T-helper 2 cell treated with Interferon-gamma antibody and Interleukin-4, amounts not matched to agents 5 μg/mL and 100 μg/mL, for 36 hours (primary cell): ENCODE measurements at regions not wholly inside any gene's neighbourhood (a gene's known extent, or its start where the extent isn't known, plus 50 kb on each side); places are given as distances from the start of the nearest gene placed in this dataset.
A peak's percentile ranks its signal among the peaks of the same experiment; 100 is the strongest.

Source experiments
- DNase-seq: peaks from one replicate; pipeline ENCODE4 v3.0.0; 2021; ENCODE audit warnings: low spot score
- H3K27ac Mint-ChIP-seq: one replicate; pipeline ENCODE4 v1.8.0; 2021; ENCODE audit warnings: mild to moderate bottlenecking, mixed read lengths
- H3K27me3 Mint-ChIP-seq: one replicate; pipeline ENCODE4 v1.8.0; 2021; ENCODE audit warnings: low read depth, mixed read lengths
- H3K36me3 Mint-ChIP-seq: one replicate; pipeline ENCODE4 v1.8.0; 2021; ENCODE audit warnings: low read depth, mixed read lengths
- H3K4me1 Mint-ChIP-seq: one replicate; pipeline ENCODE4 v1.8.0; 2021; ENCODE audit warnings: low read depth, mixed read lengths
- H3K4me3 Mint-ChIP-seq: one replicate; pipeline ENCODE4 v1.8.0; 2022; ENCODE audit warnings: mild to moderate bottlenecking, moderate library complexity, mixed read lengths
- H3K9me3 Mint-ChIP-seq: one replicate; pipeline ENCODE4 v1.8.0; 2021; ENCODE audit warnings: mixed read lengths

DNA sequence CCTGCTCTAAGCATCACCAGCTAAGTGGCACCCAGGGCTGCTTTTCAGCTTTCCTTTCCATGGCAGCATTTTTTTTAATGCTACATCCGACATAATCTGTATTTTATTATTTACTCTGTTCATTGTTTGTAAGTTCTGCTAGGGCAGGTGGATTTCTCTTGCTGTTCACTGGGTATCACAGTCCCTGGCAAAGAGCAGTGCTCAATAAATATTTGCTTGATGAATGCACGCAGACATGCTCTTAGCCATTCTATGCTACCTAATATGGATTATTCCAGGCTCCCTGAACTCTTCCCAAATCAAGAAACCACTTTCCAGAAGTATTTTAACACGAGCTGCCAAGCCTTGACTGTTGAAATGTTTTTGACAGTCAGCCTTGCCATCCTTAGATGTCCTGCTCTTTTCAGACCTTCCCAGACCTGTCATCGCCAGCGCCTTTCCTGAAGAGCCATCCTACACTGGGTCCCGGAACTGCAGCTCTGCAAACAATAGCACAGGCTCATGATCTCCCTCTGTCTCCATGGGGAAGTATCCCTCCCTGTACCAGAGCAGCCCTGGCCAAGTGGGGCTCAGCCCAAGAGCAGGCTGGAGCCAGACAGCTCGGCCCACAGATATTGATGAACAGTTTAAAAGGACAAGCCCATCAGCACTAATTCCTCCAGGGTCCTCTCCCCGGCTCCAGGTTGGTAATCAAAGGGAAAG, 136.5 kb upstream of the CDH4 start:
- H3K36me3 Mint-ChIP-seq = no peaks in the 10 kb centered on the region
- DNase-seq = no peak
- H3K4me1 Mint-ChIP-seq = peaks cover 1% of the 10 kb centered on the region
- no peak overlapping the region for H3K27ac Mint-ChIP-seq
- H3K9me3 Mint-ChIP-seq = no peaks in the 10 kb centered on the region
- no peak overlapping the region for H3K4me3 Mint-ChIP-seq
- no peaks in the 10 kb centered on the region for H3K27me3 Mint-ChIP-seq

DNA sequence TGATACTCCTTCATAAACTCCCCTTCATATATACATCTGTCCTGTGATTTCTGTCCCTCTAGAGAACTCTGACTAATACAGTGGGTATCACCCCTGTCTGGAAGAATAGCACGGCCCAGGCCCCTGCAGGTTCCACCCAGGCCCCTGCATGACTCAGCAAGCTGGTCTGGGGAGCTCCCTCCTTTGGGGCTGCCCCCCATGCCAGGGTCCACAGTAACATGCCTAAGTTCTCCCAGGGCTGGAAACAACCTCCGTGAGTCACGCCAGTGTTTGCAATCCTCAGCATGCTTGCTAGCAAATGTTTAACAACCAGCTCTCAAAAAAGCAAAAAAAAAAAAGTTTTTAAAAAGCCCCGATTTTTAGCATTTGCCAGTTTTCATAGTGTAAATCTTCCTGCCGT, 134.3 kb upstream of the CDH4 start:
- peaks cover 2% of the 10 kb centered on the region for H3K4me1 Mint-ChIP-seq
- H3K9me3 Mint-ChIP-seq = no peaks in the 10 kb centered on the region
- H3K36me3 Mint-ChIP-seq = no peaks in the 10 kb centered on the region
- H3K27me3 Mint-ChIP-seq = no peaks in the 10 kb centered on the region
- H3K4me3 Mint-ChIP-seq = no peak overlapping the region
- no peak overlapping the region for H3K27ac Mint-ChIP-seq
- no peak for DNase-seq

DNA sequence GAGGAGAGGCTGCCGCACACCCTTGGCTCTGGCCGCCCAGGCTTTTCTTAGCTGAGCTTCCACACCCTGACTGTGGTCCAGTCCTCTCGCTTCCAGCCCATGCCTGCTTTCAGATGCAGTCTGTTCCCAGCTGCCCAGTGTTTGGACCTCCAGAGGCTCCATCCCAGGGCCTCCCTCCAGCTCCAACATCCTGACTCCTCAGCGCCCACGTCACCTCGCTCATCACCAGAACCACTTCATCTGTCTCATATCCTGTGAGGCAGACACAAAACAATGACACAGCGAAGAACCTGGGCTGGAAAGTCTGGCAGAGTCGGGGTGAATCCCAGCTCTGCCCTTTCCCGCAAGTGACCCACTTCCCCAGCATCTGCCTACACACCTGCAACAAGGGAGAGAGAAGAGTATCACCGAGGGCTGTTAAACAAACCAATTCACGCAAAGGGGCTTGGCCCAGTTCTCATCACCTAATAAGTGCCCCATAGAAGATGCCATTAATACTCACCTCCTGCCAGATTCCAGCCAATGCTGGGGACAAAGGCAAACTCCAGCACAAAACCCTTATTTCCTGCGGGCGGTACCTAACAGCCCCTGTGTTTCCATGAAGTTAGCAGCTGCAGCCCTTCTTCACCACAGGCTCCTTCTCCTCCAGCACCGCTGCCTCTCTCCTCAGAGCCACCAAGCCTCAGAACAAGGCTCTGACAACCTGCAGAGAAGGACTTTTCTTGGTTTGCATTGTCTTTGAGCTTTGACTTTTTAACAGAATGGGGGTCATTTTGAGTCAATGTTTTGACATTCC, 133.4 kb upstream of the CDH4 start:
- no peaks in the 10 kb centered on the region for H3K9me3 Mint-ChIP-seq
- H3K27ac Mint-ChIP-seq = no peak overlapping the region
- no peak overlapping the region for H3K4me3 Mint-ChIP-seq
- H3K4me1 Mint-ChIP-seq = peaks cover 2% of the 10 kb centered on the region
- H3K27me3 Mint-ChIP-seq = no peaks in the 10 kb centered on the region
- no peak for DNase-seq
- H3K36me3 Mint-ChIP-seq = no peaks in the 10 kb centered on the region

DNA sequence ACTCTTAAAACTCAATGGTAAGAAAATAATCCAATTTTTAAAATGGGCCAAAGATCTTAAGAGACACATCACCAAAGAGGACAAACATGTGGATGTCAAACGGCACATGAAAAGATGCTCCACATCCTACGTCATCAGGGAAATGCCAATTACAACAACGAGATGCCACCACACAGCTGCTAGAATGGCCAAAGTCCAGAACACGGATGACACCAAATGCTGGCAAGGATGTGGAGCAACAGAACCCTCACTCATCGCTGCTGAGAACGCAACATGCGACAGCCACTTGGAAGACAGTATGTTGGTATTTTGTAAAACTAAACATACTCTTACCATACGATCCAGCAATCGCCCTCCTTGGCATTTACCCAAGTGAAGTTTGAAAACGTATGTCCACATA, 132.8 kb upstream of the CDH4 start:
- H3K27me3 Mint-ChIP-seq = no peaks in the 10 kb centered on the region
- no peak overlapping the region for H3K27ac Mint-ChIP-seq
- DNase-seq = no peak
- peaks cover 2% of the 10 kb centered on the region for H3K4me1 Mint-ChIP-seq
- H3K4me3 Mint-ChIP-seq = no peak overlapping the region
- no peaks in the 10 kb centered on the region for H3K9me3 Mint-ChIP-seq
- no peaks in the 10 kb centered on the region for H3K36me3 Mint-ChIP-seq

DNA sequence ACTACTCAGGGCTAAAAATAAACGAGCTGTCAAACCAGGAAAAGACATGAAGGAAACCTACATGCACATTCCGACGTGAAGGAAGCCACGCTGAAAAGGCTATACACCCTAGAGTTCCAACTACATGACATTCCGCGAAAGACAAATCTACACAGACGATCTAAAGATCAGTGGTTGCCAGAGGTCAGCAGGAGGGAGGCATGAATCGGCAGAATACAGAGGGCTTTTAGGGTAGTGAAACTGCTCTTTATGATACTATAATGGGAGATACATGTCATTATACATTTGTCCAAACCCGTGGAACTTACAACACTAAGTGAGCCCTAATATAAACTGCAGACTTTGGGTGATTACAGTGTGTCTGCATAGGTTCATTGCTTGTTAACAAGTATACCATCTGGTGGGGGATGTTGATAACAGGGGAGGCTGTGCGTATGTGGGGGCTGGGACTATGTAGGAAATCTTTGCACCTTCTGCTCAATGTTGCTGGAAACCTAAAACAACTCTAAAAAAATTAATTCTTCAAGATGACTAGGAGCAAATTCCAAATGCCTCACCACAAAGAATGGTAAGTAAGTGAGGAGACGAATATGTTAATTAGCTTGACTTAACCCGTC, 132.2 kb upstream of the CDH4 start:
- Mint-ChIP-seq H3K4me3 (no peak overlapping the region), H3K4me1 (peaks cover 2% of the 10 kb centered on the region), H3K9me3 (no peaks in the 10 kb centered on the region)

DNA sequence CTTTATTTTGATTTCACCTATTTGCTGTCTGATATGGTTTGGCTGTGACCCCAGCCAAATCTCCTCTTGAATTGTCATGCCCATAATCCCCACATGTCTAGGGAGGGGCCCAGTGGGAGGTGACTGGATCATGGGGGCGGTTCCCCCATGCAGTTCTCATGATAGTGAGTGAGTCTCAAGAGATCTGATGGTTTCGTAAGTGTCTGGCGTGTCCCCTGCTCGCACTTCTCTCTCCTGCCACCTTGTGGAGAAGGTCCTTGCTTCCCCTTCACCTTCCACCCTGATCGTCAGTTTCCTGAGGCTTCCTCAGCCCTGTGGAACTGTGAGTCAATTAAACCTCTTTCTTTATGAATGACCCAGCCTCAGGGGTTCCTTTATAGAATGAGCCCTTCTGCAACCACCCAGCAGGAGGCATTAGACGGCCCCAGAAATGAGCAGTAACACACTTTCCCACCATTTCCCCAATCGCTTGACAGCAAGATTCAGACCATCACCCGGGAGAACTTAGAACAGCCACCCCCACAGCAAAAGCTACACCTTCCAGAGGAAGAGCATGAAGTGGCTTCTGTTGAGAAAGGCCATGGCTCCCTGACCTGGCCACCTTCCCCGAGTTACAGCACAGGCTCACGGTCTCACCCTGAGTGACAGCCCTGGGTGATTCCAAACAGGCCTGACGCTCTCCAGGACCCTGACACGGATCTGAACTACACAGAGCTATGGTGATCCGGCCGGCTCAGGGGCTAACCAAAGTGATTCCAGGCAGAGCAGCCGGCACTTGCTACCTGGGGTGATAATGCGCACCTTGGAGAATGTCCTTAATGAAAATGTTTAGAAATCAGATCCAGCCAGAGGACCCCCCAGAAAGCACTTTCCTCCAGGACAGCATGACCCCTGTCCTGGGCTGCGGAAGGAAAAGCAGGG, 131.2 kb upstream of the CDH4 start:
- Mint-ChIP-seq H3K4me3 (no peak overlapping the region), H3K9me3 (no peaks in the 10 kb centered on the region), H3K27me3 (no peaks in the 10 kb centered on the region), H3K27ac (no peak overlapping the region), H3K4me1 (peaks cover 2% of the 10 kb centered on the region), H3K36me3 (no peaks in the 10 kb centered on the region)
- DNase-seq = peak; percentile 10

More for the DNA sequence above, 132.2 kb upstream of the CDH4 start:
- Mint-ChIP-seq H3K36me3 (no peaks in the 10 kb centered on the region), H3K27me3 (no peaks in the 10 kb centered on the region), H3K27ac (no peak overlapping the region)
- DNase-seq = no peak

DNA sequence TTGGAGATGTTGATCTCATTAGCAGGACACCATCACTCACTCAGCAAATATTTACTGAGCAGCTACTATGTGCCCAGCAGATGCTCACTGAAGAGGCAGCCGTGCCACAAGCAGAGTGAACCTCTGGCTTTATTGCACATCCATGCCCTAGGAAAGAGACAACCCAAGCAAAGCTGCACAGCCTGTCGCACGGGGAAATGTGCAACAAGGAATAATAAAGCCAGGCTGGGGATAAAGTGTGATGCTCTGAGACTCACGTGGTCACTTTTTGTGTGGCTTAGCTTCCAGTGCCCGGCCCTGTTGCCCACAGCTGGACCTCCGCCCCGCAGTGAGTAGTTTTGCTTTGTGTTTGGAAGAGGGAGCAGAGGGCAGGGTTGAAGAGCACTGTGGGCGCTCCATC, 130.4 kb upstream of the CDH4 start:
- H3K4me3 Mint-ChIP-seq = no peak overlapping the region
- H3K4me1 Mint-ChIP-seq = peaks cover 2% of the 10 kb centered on the region

DNA sequence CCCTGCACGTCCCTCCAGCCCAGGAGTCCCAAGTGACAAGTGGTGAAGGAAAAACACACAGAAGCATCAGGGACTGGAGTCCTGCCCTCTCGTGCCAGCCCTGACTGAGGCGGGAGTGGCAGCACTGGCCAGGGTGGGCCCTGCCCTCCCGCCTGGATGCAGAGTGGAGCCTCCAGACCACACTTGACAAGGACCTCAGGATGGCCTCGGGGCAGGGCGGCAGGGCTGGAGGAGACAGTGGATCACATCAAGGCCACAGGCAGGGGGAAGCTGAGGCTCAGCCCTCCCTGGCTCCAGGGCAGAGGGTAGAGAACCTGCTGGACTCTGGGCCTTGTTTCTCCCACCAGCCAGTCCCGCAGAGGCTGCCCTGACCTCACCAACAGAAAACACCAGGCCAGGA, 128.8 kb upstream of the CDH4 start:
- DNase-seq = no peak
- Mint-ChIP-seq H3K27me3 (no peaks in the 10 kb centered on the region), H3K27ac (no peak overlapping the region), H3K4me3 (no peak overlapping the region), H3K4me1 (peaks cover 2% of the 10 kb centered on the region), H3K36me3 (no peaks in the 10 kb centered on the region), H3K9me3 (no peaks in the 10 kb centered on the region)

More for the DNA sequence above, 130.4 kb upstream of the CDH4 start:
- Mint-ChIP-seq H3K36me3 (no peaks in the 10 kb centered on the region), H3K9me3 (no peaks in the 10 kb centered on the region), H3K27me3 (no peaks in the 10 kb centered on the region), H3K27ac (no peak overlapping the region)
- no peak for DNase-seq

DNA sequence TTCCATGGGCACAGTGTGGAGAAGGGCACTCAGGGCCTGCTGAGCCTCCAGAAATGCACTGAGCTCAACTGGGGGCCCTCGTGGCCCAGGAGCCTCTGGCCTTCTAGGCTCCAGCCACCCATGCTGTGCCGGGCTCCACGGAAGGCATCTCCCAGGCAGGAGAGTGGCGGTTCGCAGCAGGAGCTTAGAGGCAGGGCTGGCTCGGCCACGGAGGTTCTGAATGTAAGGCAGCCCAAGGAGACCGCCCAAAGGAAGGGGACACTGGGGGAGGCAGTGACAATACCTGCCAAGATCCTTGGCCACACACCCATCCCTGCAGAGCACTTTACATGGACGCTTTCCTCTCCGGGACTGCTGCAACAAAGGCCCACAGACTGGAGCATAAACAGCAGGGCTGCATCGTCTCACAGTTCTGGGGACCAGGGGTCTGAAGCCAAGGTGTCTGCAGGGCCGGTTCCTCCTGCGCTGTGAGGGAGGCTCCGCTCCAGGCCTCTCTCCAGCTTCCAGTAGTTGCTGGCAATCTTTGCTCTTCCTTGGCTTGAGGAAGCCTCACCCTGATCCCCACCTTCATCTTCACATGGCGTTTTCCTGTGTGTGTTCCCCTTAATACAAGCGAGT, 128.2 kb upstream of the CDH4 start:
- Mint-ChIP-seq H3K9me3 (no peaks in the 10 kb centered on the region), H3K27me3 (no peaks in the 10 kb centered on the region), H3K4me1 (peaks cover 2% of the 10 kb centered on the region), H3K27ac (no peak overlapping the region), H3K36me3 (no peaks in the 10 kb centered on the region), H3K4me3 (no peak overlapping the region)
- no peak for DNase-seq

DNA sequence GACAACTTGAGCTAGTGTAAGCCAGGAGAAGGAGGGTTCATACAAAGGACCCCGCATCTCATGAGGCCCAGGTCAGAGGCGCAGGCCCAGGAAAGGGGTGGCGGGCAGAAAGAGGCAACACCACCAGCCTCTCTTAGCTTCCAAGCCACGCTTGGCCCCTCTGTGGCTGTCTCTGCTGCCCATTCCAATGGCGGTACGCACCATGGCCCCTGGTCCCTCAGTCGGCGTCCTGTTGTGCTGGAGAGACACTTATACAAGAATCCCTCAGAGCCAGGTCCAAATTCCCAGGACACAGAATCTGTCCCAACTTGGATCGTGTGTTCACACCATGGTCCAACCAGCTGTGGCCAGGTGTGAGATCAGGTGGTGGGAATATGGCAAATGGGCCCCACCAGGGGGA, 127.0 kb upstream of the CDH4 start:
- Mint-ChIP-seq H3K4me3 (no peak overlapping the region), H3K9me3 (no peaks in the 10 kb centered on the region), H3K36me3 (no peaks in the 10 kb centered on the region), H3K27ac (no peak overlapping the region), H3K27me3 (no peaks in the 10 kb centered on the region), H3K4me1 (peaks cover 2% of the 10 kb centered on the region)
- DNase-seq = no peak

DNA sequence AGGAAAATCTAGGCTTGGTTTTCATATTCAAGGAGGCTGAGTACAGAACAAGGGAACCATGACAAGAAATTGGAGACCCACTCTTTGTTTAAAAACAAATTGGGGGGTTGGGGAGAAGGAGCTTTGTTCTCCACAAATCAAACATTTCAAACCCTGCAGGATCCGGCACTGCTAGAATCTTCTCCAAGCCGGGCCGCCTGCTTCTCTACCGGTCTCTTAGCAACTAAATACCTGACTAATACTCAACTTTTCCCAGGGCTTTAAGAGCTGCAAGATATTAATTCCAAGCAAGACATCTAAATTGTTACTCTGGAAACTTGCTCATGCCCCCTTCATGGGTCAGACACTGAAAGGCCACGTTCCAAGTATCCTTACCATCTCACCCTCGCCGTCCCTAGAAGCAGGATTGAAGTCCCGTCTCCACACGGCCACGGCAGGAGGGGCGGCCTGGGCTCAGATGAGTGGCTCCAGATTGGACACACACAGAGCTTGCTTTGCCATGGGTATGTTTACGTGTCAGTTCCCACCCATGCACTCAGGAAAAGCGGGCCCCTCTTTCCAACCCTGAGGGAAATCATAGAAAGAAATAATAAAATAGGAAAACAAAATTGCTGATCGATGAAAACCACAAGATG, 126.4 kb upstream of the CDH4 start:
- Mint-ChIP-seq H3K27ac (no peak overlapping the region), H3K4me3 (no peak overlapping the region), H3K9me3 (no peaks in the 10 kb centered on the region), H3K27me3 (no peaks in the 10 kb centered on the region), H3K4me1 (no peaks in the 10 kb centered on the region), H3K36me3 (no peaks in the 10 kb centered on the region)
- no peak for DNase-seq

DNA sequence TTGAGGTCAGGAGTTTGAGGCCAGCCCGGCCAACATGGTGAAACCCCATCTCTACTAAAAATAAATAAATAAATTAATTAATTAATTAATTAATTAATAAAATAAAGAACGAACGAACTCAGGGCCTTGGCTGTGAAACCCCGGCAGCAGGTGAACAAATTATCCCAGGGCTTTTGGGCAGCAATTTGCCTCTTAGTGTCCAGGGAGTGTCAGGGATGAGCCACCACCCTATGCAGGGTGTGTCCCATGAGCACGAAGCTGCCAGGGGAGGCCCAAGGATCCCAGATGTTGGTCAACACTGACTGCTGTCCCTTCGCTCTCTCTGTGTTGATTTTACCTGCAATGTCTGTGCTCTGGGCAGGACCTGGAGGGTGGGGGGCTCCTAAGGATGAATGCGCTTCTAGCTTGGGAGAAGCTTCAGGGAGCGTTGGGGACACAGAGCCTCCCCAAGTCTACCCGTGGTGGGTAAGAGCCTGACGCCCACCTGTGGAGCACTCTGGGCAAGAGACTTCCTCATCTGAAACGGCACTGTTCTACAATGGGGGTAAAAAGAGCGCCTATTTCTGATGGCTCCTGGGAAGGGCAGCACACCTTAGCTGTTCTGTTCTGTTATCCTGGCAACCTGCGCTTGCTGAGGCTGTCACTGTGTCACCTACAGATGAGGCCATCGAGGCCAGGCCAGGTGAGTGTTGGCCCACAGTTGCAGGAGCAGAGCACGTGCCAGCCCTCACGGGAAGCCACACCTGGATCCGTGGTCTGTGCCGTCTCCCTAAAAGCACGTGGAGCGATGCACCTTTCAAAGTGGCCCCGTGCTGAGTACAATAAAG, 125.5 kb upstream of the CDH4 start:
- H3K36me3 Mint-ChIP-seq = no peaks in the 10 kb centered on the region
- no peak for DNase-seq
- H3K4me3 Mint-ChIP-seq = no peak overlapping the region
- no peaks in the 10 kb centered on the region for H3K9me3 Mint-ChIP-seq
- H3K27me3 Mint-ChIP-seq = no peaks in the 10 kb centered on the region
- H3K27ac Mint-ChIP-seq = no peak overlapping the region
- no peaks in the 10 kb centered on the region for H3K4me1 Mint-ChIP-seq
